PC-9 (cell line): ENCODE measurements at regions not wholly inside any gene's neighbourhood (a gene's known extent, or its start where the extent isn't known, plus 50 kb on each side); places are given as distances from the start of the nearest gene placed in this dataset.

Source experiments
- BruUV-seq: library from RNA; stranded (reverse); fragments of 400-500 nt; replicated peaks from 2 replicates; lab custom pipeline; 2021; lab: Mats Ljungman, UMichigan
- CTCF ChIA-PET: fragments of 300-600 bp; sonication (Branson Sonifier 250); formaldehyde crosslinking; loops from one replicate; lab custom pipeline; 2022; ENCODE audit warnings: antibody characterized with exemption; lab: Charles Lee
- POLR2A ChIA-PET: fragments of 300-600 bp; sonication (Branson Sonifier 250); formaldehyde crosslinking; loops from one replicate; lab custom pipeline; 2022; ENCODE audit warnings: antibody characterized with exemption; ENCODE audit not compliant: unreplicated experiment; lab: Charles Lee
- DNase-seq, 2 experiments: peaks; one replicate each; pipeline versions ENCODE4 v3.0.0 to v3.0.0-alpha.2; 2015 to 2022; ENCODE audit warnings: mixed read lengths in 1 of 2
- H2AFZ ChIP-seq: fragments of 200-600 bp; sonication (generic); 2 replicates; pipeline ENCODE4 v1.8.1; 2017; ENCODE audit warnings: antibody characterized with exemption
- H3F3A ChIP-seq: fragments of 200-600 bp; sonication (generic); 2 replicates; pipeline ENCODE4 v1.8.1; 2017; ENCODE audit warnings: antibody characterized with exemption, mild to moderate bottlenecking, low read depth; ENCODE audit not compliant: insufficient read depth
- H3K27ac ChIP-seq: fragments of 200-600 bp; sonication (generic); 2 replicates; pipeline ENCODE4 v1.6.1; 2016; ENCODE audit warnings: mixed run types
- H3K27me3 ChIP-seq: fragments of 200-600 bp; sonication (generic); 2 replicates; pipeline ENCODE4 v1.6.1; 2016; ENCODE audit warnings: low read depth, mixed run types; ENCODE audit not compliant: insufficient read depth
- H3K36me3 ChIP-seq: fragments of 200-600 bp; sonication (generic); 2 replicates; pipeline ENCODE4 v1.6.1; 2016; ENCODE audit warnings: low read depth, mixed run types
- H3K4me1 ChIP-seq: fragments of 200-600 bp; sonication (generic); replicated peaks from 2 replicates; pipeline ENCODE4 v1.6.1; 2016; ENCODE audit warnings: mixed run types; ENCODE audit not compliant: insufficient read depth
- H3K4me2 ChIP-seq: fragments of 200-600 bp; sonication (generic); 2 replicates; pipeline ENCODE4 v1.6.1; 2017; ENCODE audit warnings: mixed run types
- H3K4me3 ChIP-seq: fragments of 200-600 bp; sonication (generic); 2 replicates; pipeline ENCODE4 v1.6.1; 2016; ENCODE audit warnings: mixed run types
- H3K79me2 ChIP-seq: fragments of 200-600 bp; sonication (generic); 2 replicates; pipeline ENCODE4 v1.6.1; 2017; ENCODE audit warnings: low read depth, mixed run types
- H3K9me2 ChIP-seq: fragments of 200-600 bp; sonication (generic); 2 replicates; pipeline ENCODE4 v1.8.1; 2017; ENCODE audit warnings: mild to moderate bottlenecking; ENCODE audit not compliant: insufficient read depth
- H3K9me3 ChIP-seq: fragments of 200-600 bp; sonication (generic); 2 replicates; pipeline ENCODE4 v1.8.1; 2016; ENCODE audit warnings: low read depth; ENCODE audit not compliant: insufficient read depth
- H4K20me1 ChIP-seq: fragments of 200-600 bp; sonication (generic); 2 replicates; pipeline ENCODE4 v1.8.1; 2017; ENCODE audit not compliant: insufficient read depth
- EZH2 ChIP-seq: fragments of 200-600 bp; sonication (generic); IDR thresholded peaks from 2 replicates; pipeline ENCODE4 v1.8.0; 2017; ENCODE audit warnings: antibody characterized with exemption, low read depth
- intact Hi-C: fragments of 100-400 bp; cut with micrococcal nuclease; formaldehyde crosslinking; loops from one replicate; pipeline ENCODE4 v1.10.0; 2022; ENCODE audit not compliant: unreplicated experiment
- TF ChIP-seq, protein P1 (sequence below): fragments of 200-600 bp; sonication (generic); conservative IDR thresholded peaks from 2 replicates; pipeline ENCODE4 v1.6.1; 2017; ENCODE audit warnings: mixed run types, antibody characterized with exemption, mild to moderate bottlenecking, moderate library complexity

DNA sequence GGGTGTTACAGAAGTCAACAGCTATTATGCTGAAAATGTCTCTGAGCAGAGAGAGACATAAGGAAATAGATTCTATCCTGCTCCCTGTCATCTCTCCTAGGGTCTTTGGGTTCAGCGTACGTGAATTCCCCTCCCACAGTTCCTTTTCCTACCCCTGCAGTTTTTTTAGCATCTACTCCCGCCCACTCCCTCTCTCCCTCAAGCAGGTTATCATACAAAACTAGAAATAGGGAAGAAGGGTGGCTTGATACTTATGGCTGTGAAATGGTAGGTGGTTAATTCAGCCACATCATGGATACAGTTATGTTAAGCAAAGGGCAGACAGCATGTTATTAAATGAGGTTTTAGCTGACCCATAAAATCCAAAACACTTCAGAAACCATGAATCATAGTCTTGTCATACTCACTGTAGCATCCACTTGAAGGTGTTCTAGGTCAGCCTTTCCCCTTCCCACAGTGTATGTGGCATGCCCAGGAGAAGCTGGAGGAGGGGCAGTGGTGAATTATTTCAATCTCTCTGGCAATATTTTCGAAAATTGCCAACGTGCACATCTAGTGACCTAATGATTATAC, 236.8 kb upstream of the SERP2 start:
- TF ChIP-seq, protein P1, sequence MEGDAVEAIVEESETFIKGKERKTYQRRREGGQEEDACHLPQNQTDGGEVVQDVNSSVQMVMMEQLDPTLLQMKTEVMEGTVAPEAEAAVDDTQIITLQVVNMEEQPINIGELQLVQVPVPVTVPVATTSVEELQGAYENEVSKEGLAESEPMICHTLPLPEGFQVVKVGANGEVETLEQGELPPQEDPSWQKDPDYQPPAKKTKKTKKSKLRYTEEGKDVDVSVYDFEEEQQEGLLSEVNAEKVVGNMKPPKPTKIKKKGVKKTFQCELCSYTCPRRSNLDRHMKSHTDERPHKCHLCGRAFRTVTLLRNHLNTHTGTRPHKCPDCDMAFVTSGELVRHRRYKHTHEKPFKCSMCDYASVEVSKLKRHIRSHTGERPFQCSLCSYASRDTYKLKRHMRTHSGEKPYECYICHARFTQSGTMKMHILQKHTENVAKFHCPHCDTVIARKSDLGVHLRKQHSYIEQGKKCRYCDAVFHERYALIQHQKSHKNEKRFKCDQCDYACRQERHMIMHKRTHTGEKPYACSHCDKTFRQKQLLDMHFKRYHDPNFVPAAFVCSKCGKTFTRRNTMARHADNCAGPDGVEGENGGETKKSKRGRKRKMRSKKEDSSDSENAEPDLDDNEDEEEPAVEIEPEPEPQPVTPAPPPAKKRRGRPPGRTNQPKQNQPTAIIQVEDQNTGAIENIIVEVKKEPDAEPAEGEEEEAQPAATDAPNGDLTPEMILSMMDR, result no peak
- no peak for TF ChIP-seq EZH2
- Histone ChIP-seq H3F3A (peaks cover 12% of the 10 kb centered on the region; the same call in 1 of the 2 replicates), H3K27ac (no peak overlapping the region), H3K4me1 (peaks cover 11% of the 10 kb centered on the region), H3K9me2 (no peaks in the 10 kb centered on the region), H2AFZ (no peak overlapping the region), H3K9me3 (no peaks in the 10 kb centered on the region), H3K4me3 (no peak overlapping the region), H3K36me3 (no peaks in the 10 kb centered on the region), H3K79me2 (no peaks in the 10 kb centered on the region), H3K4me2 (no peak overlapping the region), H4K20me1 (no peaks in the 10 kb centered on the region), H3K27me3 (no peaks in the 10 kb centered on the region)
- POLR2A ChIA-PET, result no interaction called here
- CTCF ChIA-PET, result interaction anchor here (0.5 to 0.6 kb wide), 2 partner anchors 102 to 834 kb away, joined by 3 read pairs; no protein-coding TSS in a partner anchor
- intact Hi-C loops, result no loop called here
- BruUV-seq, result no TSS peak
- DNase-seq, result no peak

DNA sequence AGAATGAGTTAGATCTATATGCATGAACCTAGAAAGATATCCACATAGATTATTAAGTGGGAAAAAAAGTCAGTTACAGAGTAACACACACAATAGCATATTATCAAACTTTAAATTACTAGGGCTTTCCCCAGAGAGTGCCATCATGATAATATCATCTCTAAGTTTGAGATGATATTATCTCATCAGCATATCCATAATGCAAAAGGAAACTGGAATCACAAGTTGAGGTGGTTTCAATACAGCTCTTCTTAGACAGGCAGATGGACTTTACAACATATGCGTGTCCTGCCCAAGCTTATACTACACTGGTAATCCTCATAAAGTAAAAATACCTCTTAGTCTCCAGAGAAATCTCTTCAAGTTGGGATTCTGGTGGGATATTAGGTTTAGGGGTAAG, 236.2 kb upstream of the SERP2 start:
- CTCF ChIA-PET, result interaction anchor here (0.5 to 0.7 kb wide), 2 partner anchors 100 to 833 kb away, joined by 3 to 6 read pairs; no protein-coding TSS in a partner anchor
- no TSS peak for BruUV-seq
- no peaks in the 10 kb centered on the region for H3K9me3 ChIP-seq

DNA sequence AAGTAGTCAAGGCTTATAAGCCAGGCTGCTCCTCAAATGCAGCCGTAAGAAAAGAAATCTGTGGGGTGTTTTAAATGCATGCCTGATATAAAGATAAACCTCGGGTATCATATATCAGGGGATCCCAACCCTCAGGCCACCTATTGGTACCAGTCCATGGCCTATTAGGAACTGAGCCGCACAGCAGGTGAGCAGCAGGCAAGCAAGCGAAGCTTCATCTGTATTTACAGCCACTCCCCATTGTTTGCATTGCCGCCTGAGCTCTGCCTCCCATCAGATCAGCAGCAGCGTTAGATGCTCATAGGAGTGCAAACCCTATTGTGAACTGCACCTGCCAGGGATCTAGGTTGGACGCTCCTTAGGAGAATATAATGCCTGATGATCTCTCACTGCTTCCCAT, 233.5 kb upstream of the SERP2 start:
- Histone ChIP-seq H3K27me3 (no peaks in the 10 kb centered on the region), H2AFZ (no peak overlapping the region), H4K20me1 (no peaks in the 10 kb centered on the region), H3K9me2 (no peaks in the 10 kb centered on the region), H3K4me2 (no peak overlapping the region; the same call in 1 of the 2 replicates), H3K9me3 (no peaks in the 10 kb centered on the region), H3F3A (peaks cover 27% of the 10 kb centered on the region; the same call in 1 of the 2 replicates), H3K27ac (no peak overlapping the region), H3K79me2 (no peaks in the 10 kb centered on the region), H3K4me1 (peaks cover 20% of the 10 kb centered on the region), H3K4me3 (no peak overlapping the region), H3K36me3 (no peaks in the 10 kb centered on the region)
- no peak for DNase-seq
- ChIA-PET POLR2A (no interaction called here), CTCF (no interaction called here)
- intact Hi-C loops, result loop anchor here (5.0 kb wide), 5 partner anchors 33 to 233 kb away; no protein-coding TSS in a partner anchor
- BruUV-seq, result no TSS peak
- no peak for TF ChIP-seq EZH2
- TF ChIP-seq, protein P1, result no peak

More for the DNA sequence above, 236.2 kb upstream of the SERP2 start:
- H4K20me1 ChIP-seq, result no peaks in the 10 kb centered on the region
- H3K9me2 ChIP-seq, result no peaks in the 10 kb centered on the region
- POLR2A ChIA-PET, result no interaction called here
- DNase-seq, result no peak
- intact Hi-C loops, result no loop called here
- peaks cover 11% of the 10 kb centered on the region for H3K4me1 ChIP-seq
- H3K36me3 ChIP-seq, result no peaks in the 10 kb centered on the region
- no peak for TF ChIP-seq EZH2
- TF ChIP-seq, protein P1, result no peak
- H2AFZ ChIP-seq, result no peak overlapping the region
- no peak overlapping the region for H3K4me2 ChIP-seq
- peaks cover 15% of the 10 kb centered on the region; the same call in 1 of the 2 replicates for H3F3A ChIP-seq
- H3K79me2 ChIP-seq, result no peaks in the 10 kb centered on the region
- H3K27ac ChIP-seq, result no peak overlapping the region
- H3K27me3 ChIP-seq, result no peaks in the 10 kb centered on the region
- H3K4me3 ChIP-seq, result no peak overlapping the region
